HFFc6 (cell line): ENCODE measurements at regions not wholly inside any gene's neighbourhood (a gene's known extent, or its start where the extent isn't known, plus 50 kb on each side); places are given as distances from the start of the nearest gene placed in this dataset.

Experiments used
- DNase-seq: peaks from one replicate; pipeline ENCODE4 v3.0.0-alpha.2; 2018
- H3K27ac Mint-ChIP-seq: 2 replicates; pipeline ENCODE4 v1.8.0; 2020; ENCODE audit warnings: mild to moderate bottlenecking, mixed read lengths
- H3K27me3 Mint-ChIP-seq: 2 replicates; pipeline ENCODE4 v1.8.0; 2021; ENCODE audit warnings: mild to moderate bottlenecking, moderate library complexity, mixed read lengths; ENCODE audit not compliant: insufficient read depth
- H3K36me3 Mint-ChIP-seq: 2 replicates; pipeline ENCODE4 v1.8.0; 2021; ENCODE audit warnings: low read depth, mixed read lengths
- H3K4me1 Mint-ChIP-seq: 2 replicates; pipeline ENCODE4 v1.8.0; 2020; ENCODE audit warnings: low read depth, mixed read lengths
- H3K4me3 Mint-ChIP-seq: 2 replicates; pipeline ENCODE4 v1.8.0; 2020; ENCODE audit warnings: mild to moderate bottlenecking, moderate library complexity, mixed read lengths
- H3K9me3 Mint-ChIP-seq: 2 replicates; pipeline ENCODE4 v1.8.0; 2020; ENCODE audit warnings: mild to moderate bottlenecking, mixed read lengths
- TF ChIP-seq, protein P1 (sequence below): fragments of 200-600 bp; sonication (generic); IDR thresholded peaks from 2 replicates; pipeline ENCODE4 v1.5.0; 2021; ENCODE audit warnings: antibody characterized with exemption, mild to moderate bottlenecking

- Mint-ChIP-seq H3K9me3 (no peaks in the 10 kb centered on the region), H3K4me1 (peaks cover 62% of the 10 kb centered on the region), H3K36me3 (no peaks in the 10 kb centered on the region), H3K4me3 (no peak overlapping the region), H3K27ac (no peak overlapping the region), H3K27me3 (0 out of 2 replicates have a peak, but pooled peaks cover 2% of the 10 kb centered on the region)
- DNase-seq = no peak
- TF ChIP-seq, protein P1, sequence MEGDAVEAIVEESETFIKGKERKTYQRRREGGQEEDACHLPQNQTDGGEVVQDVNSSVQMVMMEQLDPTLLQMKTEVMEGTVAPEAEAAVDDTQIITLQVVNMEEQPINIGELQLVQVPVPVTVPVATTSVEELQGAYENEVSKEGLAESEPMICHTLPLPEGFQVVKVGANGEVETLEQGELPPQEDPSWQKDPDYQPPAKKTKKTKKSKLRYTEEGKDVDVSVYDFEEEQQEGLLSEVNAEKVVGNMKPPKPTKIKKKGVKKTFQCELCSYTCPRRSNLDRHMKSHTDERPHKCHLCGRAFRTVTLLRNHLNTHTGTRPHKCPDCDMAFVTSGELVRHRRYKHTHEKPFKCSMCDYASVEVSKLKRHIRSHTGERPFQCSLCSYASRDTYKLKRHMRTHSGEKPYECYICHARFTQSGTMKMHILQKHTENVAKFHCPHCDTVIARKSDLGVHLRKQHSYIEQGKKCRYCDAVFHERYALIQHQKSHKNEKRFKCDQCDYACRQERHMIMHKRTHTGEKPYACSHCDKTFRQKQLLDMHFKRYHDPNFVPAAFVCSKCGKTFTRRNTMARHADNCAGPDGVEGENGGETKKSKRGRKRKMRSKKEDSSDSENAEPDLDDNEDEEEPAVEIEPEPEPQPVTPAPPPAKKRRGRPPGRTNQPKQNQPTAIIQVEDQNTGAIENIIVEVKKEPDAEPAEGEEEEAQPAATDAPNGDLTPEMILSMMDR = no peak
Measured at GRCh38 chr9:16135968-16136367, 583.1 kb downstream of the CCDC171 start.

DNA sequence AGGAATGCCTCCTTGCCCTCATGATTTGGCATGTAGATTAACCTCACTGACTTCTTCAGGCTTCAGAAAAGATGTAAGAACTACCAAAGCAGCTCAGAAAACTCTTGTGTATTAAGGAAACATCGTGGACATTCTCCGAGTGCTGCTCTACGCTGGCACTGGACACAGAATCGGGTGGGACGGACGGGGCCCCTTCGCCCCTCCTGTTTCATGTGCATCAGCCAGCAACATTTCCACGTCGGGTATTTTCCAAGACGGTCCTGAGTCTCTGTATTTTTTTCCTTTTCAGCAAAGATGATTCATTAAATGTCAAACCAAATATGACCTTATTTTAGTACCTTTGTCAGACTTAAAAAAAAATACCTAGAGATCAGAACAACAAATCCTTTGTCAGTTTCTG, 583.6 kb downstream of the CCDC171 start:
- TF ChIP-seq, protein P1 = no peak
- Mint-ChIP-seq H3K9me3 (no peaks in the 10 kb centered on the region), H3K36me3 (no peaks in the 10 kb centered on the region), H3K27ac (no peak overlapping the region), H3K4me3 (no peak overlapping the region), H3K27me3 (0 out of 2 replicates have a peak, but pooled peaks cover 2% of the 10 kb centered on the region), H3K4me1 (peaks cover 62% of the 10 kb centered on the region)
- no peak for DNase-seq

DNA sequence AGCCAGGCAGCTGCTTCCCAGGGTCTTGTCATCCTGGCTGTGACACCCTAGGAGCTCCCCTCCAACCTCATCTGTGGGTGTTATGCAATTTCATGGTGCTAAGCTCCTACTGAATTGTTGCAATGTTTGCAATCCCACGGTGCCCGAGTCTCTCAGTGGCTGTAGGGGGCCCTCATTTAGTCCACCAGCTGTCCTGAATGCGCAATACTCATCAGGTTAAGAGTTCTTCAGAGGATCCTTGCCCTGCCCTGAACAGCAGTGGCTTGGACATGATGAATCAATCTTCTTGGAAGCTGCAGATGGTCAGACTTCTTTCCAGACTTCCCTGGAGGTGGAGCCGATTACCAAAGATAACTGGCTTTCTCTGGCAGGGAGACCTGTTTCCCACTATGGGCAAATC, 584.1 kb downstream of the CCDC171 start:
- Mint-ChIP-seq H3K4me3 (no peak overlapping the region), H3K4me1 (peaks cover 62% of the 10 kb centered on the region), H3K27me3 (0 out of 2 replicates have a peak, but pooled peaks cover 2% of the 10 kb centered on the region), H3K9me3 (no peaks in the 10 kb centered on the region), H3K36me3 (no peaks in the 10 kb centered on the region), H3K27ac (no peak overlapping the region)
- TF ChIP-seq, protein P1 = no peak
- peak; percentile 47 for DNase-seq

DNA sequence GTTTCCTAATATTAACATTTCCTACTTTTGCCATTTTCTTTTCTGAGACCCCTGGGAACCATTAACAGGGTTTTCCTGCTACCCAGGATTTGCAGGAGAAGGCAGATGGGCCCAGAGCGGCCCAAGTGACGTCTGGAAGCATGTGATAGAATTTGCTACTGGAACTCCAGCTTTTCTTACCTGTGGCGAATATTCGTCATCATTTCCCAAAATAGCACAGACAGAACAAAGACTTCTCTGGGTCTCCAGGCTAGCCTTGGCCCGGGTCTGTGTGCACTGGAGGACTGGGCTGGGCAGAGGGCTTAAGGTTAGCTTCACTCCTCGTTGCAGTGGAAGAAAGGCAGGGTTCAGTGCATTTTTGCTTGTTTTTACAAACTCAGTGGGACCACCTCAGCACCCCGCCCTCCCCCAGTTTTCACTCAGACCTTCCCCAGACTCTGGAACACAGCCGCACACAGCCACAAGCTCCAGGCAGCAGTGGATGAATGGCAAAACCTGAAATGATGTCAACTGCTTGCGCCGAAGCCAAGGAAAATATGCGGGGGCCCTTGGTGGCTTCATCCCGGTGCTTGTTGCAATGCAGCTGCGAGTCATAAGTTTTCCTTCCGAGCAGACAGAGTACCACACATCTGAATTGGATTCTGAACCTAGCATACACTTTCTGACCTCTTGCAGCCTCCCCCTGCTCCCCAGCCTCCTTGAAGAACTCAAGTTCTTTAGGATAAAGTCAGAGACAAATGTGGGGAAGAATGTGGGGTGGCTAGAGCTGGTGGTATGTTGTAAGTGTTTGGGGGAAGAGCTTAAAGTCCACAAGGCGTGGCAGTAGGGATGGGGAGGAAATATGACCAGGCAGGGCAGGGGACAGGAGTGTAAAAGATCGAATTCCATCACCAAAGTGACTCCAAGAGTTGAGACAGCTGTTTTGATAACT, 586.0 kb downstream of the CCDC171 start:
- H3K4me3 Mint-ChIP-seq = peak overlapping the region; percentile 52
- peak overlapping the region; percentile 67 for H3K27ac Mint-ChIP-seq
- H3K36me3 Mint-ChIP-seq = no peaks in the 10 kb centered on the region
- H3K9me3 Mint-ChIP-seq = no peaks in the 10 kb centered on the region
- TF ChIP-seq, protein P1 = no peak
- peak; percentile 39 for DNase-seq
- H3K4me1 Mint-ChIP-seq = peaks cover 45% of the 10 kb centered on the region
- H3K27me3 Mint-ChIP-seq = 0 out of 2 replicates have a peak, but pooled peaks cover 2% of the 10 kb centered on the region

GRCh38 chr9:16139774-16140173, 586.9 kb downstream of the CCDC171 start:
- H3K9me3 Mint-ChIP-seq = no peaks in the 10 kb centered on the region
- 0 out of 2 replicates have a peak, but pooled peaks cover 2% of the 10 kb centered on the region for H3K27me3 Mint-ChIP-seq
- no peaks in the 10 kb centered on the region for H3K36me3 Mint-ChIP-seq
- TF ChIP-seq, protein P1 = no peak
- no peak for DNase-seq
- H3K27ac Mint-ChIP-seq = no peak overlapping the region
- H3K4me3 Mint-ChIP-seq = no peak overlapping the region
- peaks cover 45% of the 10 kb centered on the region for H3K4me1 Mint-ChIP-seq
